MM.1S (cell line): ENCODE measurements at regions not wholly inside any gene's neighbourhood (a gene's known extent, or its start where the extent isn't known, plus 50 kb on each side); places are given as distances from the start of the nearest gene placed in this dataset.

Experiments used
- CTCF ChIP-seq: fragments of 300-600 bp; sonication (generic); IDR thresholded peaks from 2 replicates; pipeline ENCODE4 v1.5.1; 2016; ENCODE audit warnings: antibody characterized with exemption, low read length, mixed read lengths
- EZH2 ChIP-seq: fragments of 300-600 bp; sonication (generic); optimal IDR thresholded peaks from 2 replicates; pipeline ENCODE3; 2017; ENCODE audit warnings: low read depth, mild to moderate bottlenecking, antibody characterized with exemption, low read length, mixed read lengths

GRCh38 chrX:45823536-45823935 is 622.9 kb upstream of the DIPK2B start:
- TF ChIP-seq CTCF (no peak), EZH2 (no peak)
